ENCODE measurements at regions not wholly inside any gene's neighbourhood (a gene's known extent, or its start where the extent isn't known, plus 50 kb on each side); places are given as distances from the start of the nearest gene placed in this dataset.

- Histone ChIP-seq H3K4me3 (no peak overlapping the region), H3K27ac (no peak overlapping the region), H3K4me1 (replicated peaks in 1 of 2) (peaks cover 0 to 9% of the 10 kb centered on the region in 2 donors)
- in situ Hi-C loops (cut with MboI; ENCODE audit: low pct_unique_long_range_greater_than_20kb in 2 of 9, low sequenced_read_pairs in 9 of 9, unreplicated experiment in 9 of 9), result no loop called here
- peak; percentile 47 to 95 (median 66) for ATAC-seq (replicated peaks in 6 of 8)
- WGBS, 10 experiments, result 0 to 80% (median 39%) methylated on average over 1 to 3 of the region's 3 CpGs
Measured at GRCh38 chr6:146489468-146490151, 54.0 kb upstream of the RAB32 start.
